K562 (cell line): ENCODE measurements at regions not wholly inside any gene's neighbourhood (a gene's known extent, or its start where the extent isn't known, plus 50 kb on each side); places are given as distances from the start of the nearest gene placed in this dataset.

ENCODE experiments used
- ATAC-seq: fragments of 200-7000 bp; cut with Tn5 transposase; 3 replicates; pipeline ENCODE4 v1.9.1; 2020; ENCODE audit warnings: moderate library complexity
- BruUV-seq: library from RNA; stranded (reverse); fragments of 400-500 nt; replicated peaks from 2 replicates; lab custom pipeline; 2021; lab: Mats Ljungman, UMichigan
- CTCF ChIA-PET: fragments of 300-600 bp; formaldehyde crosslinking; extraction: SDS; loops from one replicate; lab custom pipeline; 2021; ENCODE audit warnings: low intra/inter-chr PET ratio; lab: Yijun Ruan, JAX
- POLR2A ChIA-PET: fragments of 300-600, 350-650 bp; sonication (Branson Sonifier 250); formaldehyde crosslinking; extraction: SDS; loops from one replicate; lab custom pipeline; 2021; ENCODE audit warnings: antibody characterized with exemption, inconsistent platforms; lab: Yijun Ruan, JAX
- DNase-seq, 4 experiments: peaks; one replicate each; pipeline versions ENCODE4 v3.0.0 to v3.0.0-alpha.2; 2011 to 2018; ENCODE audit warnings: low spot score in 3 of 4, mixed read lengths in 3 of 4; ENCODE audit errors: extremely low read depth in 1 of 4
- FAIRE-seq: peaks from 2 replicates; lab custom pipeline; 2011; peaks lifted over from hg19 to GRCh38; lab: Jason Lieb, UNC
- H2AFZ ChIP-seq: 2 replicates; pipeline ENCODE4 v1.6.0; 2011; ENCODE audit warnings: low read depth, low read length, control low read depth, inconsistent platforms
- H3K27ac ChIP-seq: fragments of 200-600 bp; 3 replicates; pipeline ENCODE4 v1.8.0; 2011; ENCODE audit warnings: low read depth, mild to moderate bottlenecking, control low read depth, inconsistent platforms, low read length, moderate library complexity, mixed read lengths; ENCODE audit errors: extremely low read depth
- H3K27me3 ChIP-seq, 2 experiments: fragments of 300-600 bp in 1 of 2; 2 replicates in 1 of 2; 3 replicates in 1 of 2; pipeline versions ENCODE4 v1.6.0 to v1.8.0; 2011; ENCODE audit warnings: inconsistent platforms in 2 of 2, low read length in 2 of 2, mild to moderate bottlenecking in 1 of 2, mixed read lengths in 1 of 2, moderate library complexity in 1 of 2; ENCODE audit not compliant: control insufficient read depth in 2 of 2, insufficient read depth in 2 of 2
- H3K36me3 ChIP-seq: fragments of 300-600 bp; 3 replicates; pipeline ENCODE4 v1.8.0; 2011; ENCODE audit warnings: mild to moderate bottlenecking, low read length, inconsistent platforms; ENCODE audit not compliant: control insufficient read depth, insufficient read depth
- H3K4me1 ChIP-seq, 2 experiments: fragments of 200-600 bp in 1 of 2; replicated peaks in 1 of 2; 2 replicates in 1 of 2; 3 replicates in 1 of 2; pipeline versions ENCODE4 v1.5.1 to v1.8.0; 2011; ENCODE audit warnings: inconsistent platforms in 2 of 2, low read length in 2 of 2, mild to moderate bottlenecking in 1 of 2, mixed read lengths in 1 of 2, moderate library complexity in 1 of 2; ENCODE audit not compliant: control insufficient read depth in 2 of 2, insufficient read depth in 2 of 2
- H3K4me2 ChIP-seq: 2 replicates; pipeline ENCODE4 v1.6.1; 2011; ENCODE audit warnings: low read length, control low read depth, inconsistent platforms, mixed read lengths; ENCODE audit not compliant: insufficient read depth
- H3K4me3 ChIP-seq: fragments of 200-600 bp; sonication (generic), shearing (Covaris generic); 2 replicates; pipeline ENCODE4 v1.5.1; 2016; ENCODE audit warnings: control low read depth, inconsistent platforms
- H3K79me2 ChIP-seq: fragments of 200-600 bp; 3 replicates; pipeline ENCODE4 v1.8.0; 2011; ENCODE audit warnings: low read length, inconsistent platforms; ENCODE audit not compliant: control insufficient read depth, insufficient read depth
- H3K9ac ChIP-seq, 2 experiments: 2 replicates each; pipeline versions ENCODE4 v1.6.0 to v1.6.1; 2011; ENCODE audit warnings: low read depth in 2 of 2, low read length in 2 of 2, control low read depth in 1 of 2, inconsistent platforms in 1 of 2, mild to moderate bottlenecking in 1 of 2, mixed read lengths in 1 of 2; ENCODE audit not compliant: insufficient read depth in 1 of 2
- H3K9me1 ChIP-seq: one replicate; pipeline ENCODE4 v1.6.0; 2011; ENCODE audit warnings: inconsistent platforms, mild to moderate bottlenecking, low read length, moderate library complexity; ENCODE audit not compliant: control insufficient read depth, insufficient read depth
- H3K9me3 ChIP-seq: replicated peaks from 2 replicates; pipeline ENCODE4 v1.5.1; 2011; ENCODE audit warnings: low read depth, low read length, inconsistent platforms; ENCODE audit not compliant: control insufficient read depth, insufficient read depth
- H4K20me1 ChIP-seq: replicated peaks from 2 replicates; pipeline ENCODE4 v1.6.1; 2011; ENCODE audit warnings: low read length, inconsistent platforms, mixed read lengths; ENCODE audit not compliant: control insufficient read depth, insufficient read depth
- ATF4 ChIP-seq: fragments of 450-650 bp; formaldehyde crosslinking; IDR thresholded peaks from 2 replicates; pipeline ENCODE4 v1.4.0; 2022; ENCODE audit warnings: mild to moderate bottlenecking, moderate library complexity
- CBX5 ChIP-seq: IDR thresholded peaks from 2 replicates; pipeline ENCODE4 v1.6.1; 2014; ENCODE audit warnings: low read depth, borderline replicate concordance
- EGR1 ChIP-seq: fragments of 450-650 bp; conservative IDR thresholded peaks from 2 replicates; pipeline ENCODE4 v1.6.1; 2017; ENCODE audit warnings: mild to moderate bottlenecking
- IRF2 ChIP-seq: sonication (generic); formaldehyde crosslinking; IDR thresholded peaks from 2 replicates; pipeline ENCODE4 v1.8.1; 2022; ENCODE audit warnings: mild to moderate bottlenecking, missing genetic modification reagents
- KDM5B ChIP-seq: fragments of 200-600 bp; sonication (generic); IDR thresholded peaks from 2 replicates; pipeline ENCODE4 v1.6.1; 2012; ENCODE audit warnings: low read depth, mild to moderate bottlenecking, moderate library complexity, low read length, control low read depth, inconsistent platforms; ENCODE audit not compliant: insufficient replicate concordance
- KLF10 ChIP-seq: fragments of 250-450 bp; sonication (Bioruptor Pico); IDR thresholded peaks from 2 replicates; pipeline ENCODE4 v1.6.1; 2021; ENCODE audit warnings: matching md5 sums
- MEF2D ChIP-seq: conservative IDR thresholded peaks from 2 replicates; pipeline ENCODE4 v1.6.1; 2016; ENCODE audit warnings: low read depth, missing genetic modification characterization, missing compliant biosample characterization
- SIN3A ChIP-seq, 2 experiments: fragments of 150-350 bp in 1 of 2; IDR thresholded peaks; 2 replicates each; pipeline ENCODE4 v1.6.1; 2011 to 2016; ENCODE audit warnings: borderline replicate concordance in 2 of 2, low read depth in 2 of 2, low read length in 2 of 2, mild to moderate bottlenecking in 2 of 2, moderate library complexity in 2 of 2; ENCODE audit not compliant: control insufficient read depth in 1 of 2
- ZFP1 ChIP-seq: fragments of 450-650 bp; formaldehyde crosslinking; IDR thresholded peaks from 2 replicates; pipeline ENCODE4 v1.4.0; 2020; ENCODE audit warnings: mild to moderate bottlenecking, mixed read lengths
- WGBS: fragments of 100-300 bp; shearing (Covaris generic); methylation state at CpG from one replicate; pipeline ENCODE4 v1.1.6; 2016; ENCODE audit warnings: low coverage, mixed read lengths; ENCODE audit not compliant: insufficient coverage; ENCODE audit errors: missing lambda C conversion rate; 5-methylcytosine and 5-hydroxymethylcytosine counted together
- in situ Hi-C: fragments of 300-500 bp; cut with MboI; formaldehyde crosslinking; loops from 4 replicates; pipeline ENCODE4 v1.15.0; 2018; ENCODE audit warnings: inconsistent platforms, mixed read lengths
- intact Hi-C: fragments of 100-400 bp; cut with micrococcal nuclease; formaldehyde crosslinking; loops from 2 replicates; pipeline ENCODE4 v1.14.2; 2022

GRCh38 chr14:85224241-85224640 lies 305.7 kb upstream of the FLRT2 start:
- no peaks in the 10 kb centered on the region for H4K20me1 ChIP-seq
- H3K27ac ChIP-seq: no peak overlapping the region
- no peaks in the 10 kb centered on the region for H3K9me3 ChIP-seq
- H3K4me2 ChIP-seq: no peak overlapping the region
- H3K27me3 ChIP-seq: no peaks in the 10 kb centered on the region
- intact Hi-C loops: no loop called here
- no peaks in the 10 kb centered on the region for H3K4me1 ChIP-seq
- H3K36me3 ChIP-seq: no peaks in the 10 kb centered on the region
- DNase-seq: no peak
- H3K9ac ChIP-seq: no peak overlapping the region
- ChIA-PET POLR2A (no interaction called here), CTCF (no interaction called here)
- FAIRE-seq: no peak
- no peak overlapping the region for H2AFZ ChIP-seq
- WGBS: 0% methylated on average over 1 of the region's 3 CpGs
- in situ Hi-C loops: no loop called here
- no peaks in the 10 kb centered on the region for H3K9me1 ChIP-seq
- no peaks in the 10 kb centered on the region for H3K79me2 ChIP-seq
- TF ChIP-seq CBX5 (no peak), IRF2 (CRISPR knock-in tag) (no peak), ZFP1 (CRISPR knock-in tag) (no peak), EGR1 (no peak), ATF4 (CRISPR knock-in tag) (no peak), KDM5B (no peak), MEF2D (tag) (no peak), KLF10 (CRISPR knock-in tag) (no peak), SIN3A (IDR thresholded peaks at IDR 0.05; ENCODE audit: borderline replicate concordance in 2 of 2, control insufficient read depth in 1 of 2, low read depth in 2 of 2, low read length in 2 of 2) (no peak)
- H3K4me3 ChIP-seq: no peak overlapping the region
- ATAC-seq: no peak
- BruUV-seq: no TSS peak
